Vagina (tissue), 2 donors: ENCODE measurements at regions not wholly inside any gene's neighbourhood (a gene's known extent, or its start where the extent isn't known, plus 50 kb on each side); places are given as distances from the start of the nearest gene placed in this dataset.
"Not testable (repeated sequence)": the region's sequence is repeated elsewhere in the genome, so short reads cannot be mapped to it uniquely, and the experiment has no call there.

ENCODE experiments used
- DNase-seq, 2 donors: peaks; one replicate each; pipeline ENCODE4 v3.0.0-alpha.2; 2017; ENCODE audit errors: extremely low spot score in 2 of 2
- H3K27ac ChIP-seq: fragments of 200-600 bp; sonication (generic); one replicate; pipeline ENCODE4 v1.5.1; 2019
- H3K27me3 ChIP-seq: fragments of 200-600 bp; sonication (generic); one replicate; pipeline ENCODE4 v1.5.1; 2019
- H3K36me3 ChIP-seq, 2 donors: fragments of 200-600 bp; sonication (generic); one replicate each; pipeline ENCODE4 v1.5.1; 2017 to 2019
- H3K4me1 ChIP-seq: fragments of 200-600 bp; sonication (generic); one replicate; pipeline ENCODE4 v1.5.1; 2019
- H3K4me3 ChIP-seq, 2 donors: fragments of 200-600 bp; sonication (generic); 1 replicate in 1 of 2; 2 replicates in 1 of 2; pipeline ENCODE4 v1.5.1; 2016 to 2019
- H3K9me3 ChIP-seq: fragments of 200-600 bp; sonication (generic); one replicate; pipeline ENCODE4 v1.5.1; 2019
- POLR2A ChIP-seq, 2 donors: fragments of 450-650 bp; IDR thresholded peaks; one replicate each; pipeline ENCODE4 v1.6.1; 2017; ENCODE audit warnings: antibody characterized with exemption in 2 of 2, mild to moderate bottlenecking in 2 of 2, moderate library complexity in 2 of 2
- POLR2AphosphoS5 ChIP-seq, 2 donors: sonication (generic); formaldehyde crosslinking; IDR thresholded peaks; one replicate each; pipeline ENCODE4 v1.9.0; 2017; ENCODE audit warnings: antibody characterized with exemption in 2 of 2, mild to moderate bottlenecking in 2 of 2, low read depth in 1 of 2; ENCODE audit not compliant: insufficient read depth in 1 of 2
- intact Hi-C: fragments of 100-400 bp; cut with DNase I; formaldehyde crosslinking; loops from one replicate; pipeline ENCODE4 v1.15.1; 2023
- TF ChIP-seq, protein P1 (sequence below), 3 experiments: fragments of 450-650 bp in 2 of 3; fragments of 200-600 bp in 1 of 3; sonication (generic) in 1 of 3; IDR thresholded peaks; one replicate each; pipeline ENCODE4 v1.5.1; 2017 to 2019; ENCODE audit warnings: antibody characterized with exemption in 3 of 3, mild to moderate bottlenecking in 2 of 3, moderate library complexity in 2 of 3

DNA sequence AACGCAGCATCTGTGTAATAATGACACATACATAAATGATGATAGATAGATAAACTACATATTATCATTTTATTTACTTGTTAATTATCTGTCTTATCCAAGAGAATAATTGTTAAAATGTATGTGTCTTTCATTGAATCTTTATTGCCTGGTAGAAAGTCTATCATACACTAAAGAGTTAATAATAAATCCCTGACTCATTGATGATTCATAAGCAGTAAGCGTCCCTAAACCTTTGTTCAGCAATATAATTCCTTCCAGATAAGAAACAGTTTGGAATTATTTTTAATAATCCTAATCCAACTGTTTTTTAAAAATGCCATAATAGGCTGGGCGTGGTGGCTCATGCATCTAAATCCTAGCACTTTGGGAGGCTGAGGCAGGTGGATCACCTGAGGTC, 655.6 kb upstream of the CNTN5 start:
- no peak overlapping the region for H3K4me3 ChIP-seq

DNA sequence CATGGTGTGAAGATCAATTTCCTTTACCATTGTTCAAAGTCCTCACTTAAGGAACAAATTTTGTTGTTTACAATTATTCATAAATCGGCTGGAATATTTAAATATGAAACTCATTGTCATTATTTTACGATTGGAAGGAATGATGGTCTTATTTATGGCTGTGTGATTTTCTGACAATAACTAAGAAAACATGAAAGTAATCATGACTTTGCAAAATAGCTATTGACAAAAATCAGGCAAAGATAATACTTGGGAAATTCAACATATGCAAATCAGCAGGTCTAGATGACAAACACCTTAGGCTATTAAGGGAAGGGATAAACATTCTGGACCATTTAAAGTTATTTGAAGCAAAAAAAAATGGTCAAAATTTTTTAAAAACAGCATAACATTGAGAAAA, 654.8 kb upstream of the CNTN5 start:
- no peaks in the 10 kb centered on the region for H3K27me3 ChIP-seq
- TF ChIP-seq, protein P1, sequence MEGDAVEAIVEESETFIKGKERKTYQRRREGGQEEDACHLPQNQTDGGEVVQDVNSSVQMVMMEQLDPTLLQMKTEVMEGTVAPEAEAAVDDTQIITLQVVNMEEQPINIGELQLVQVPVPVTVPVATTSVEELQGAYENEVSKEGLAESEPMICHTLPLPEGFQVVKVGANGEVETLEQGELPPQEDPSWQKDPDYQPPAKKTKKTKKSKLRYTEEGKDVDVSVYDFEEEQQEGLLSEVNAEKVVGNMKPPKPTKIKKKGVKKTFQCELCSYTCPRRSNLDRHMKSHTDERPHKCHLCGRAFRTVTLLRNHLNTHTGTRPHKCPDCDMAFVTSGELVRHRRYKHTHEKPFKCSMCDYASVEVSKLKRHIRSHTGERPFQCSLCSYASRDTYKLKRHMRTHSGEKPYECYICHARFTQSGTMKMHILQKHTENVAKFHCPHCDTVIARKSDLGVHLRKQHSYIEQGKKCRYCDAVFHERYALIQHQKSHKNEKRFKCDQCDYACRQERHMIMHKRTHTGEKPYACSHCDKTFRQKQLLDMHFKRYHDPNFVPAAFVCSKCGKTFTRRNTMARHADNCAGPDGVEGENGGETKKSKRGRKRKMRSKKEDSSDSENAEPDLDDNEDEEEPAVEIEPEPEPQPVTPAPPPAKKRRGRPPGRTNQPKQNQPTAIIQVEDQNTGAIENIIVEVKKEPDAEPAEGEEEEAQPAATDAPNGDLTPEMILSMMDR (IDR thresholded peaks at IDR 0.05): no peak
- TF ChIP-seq POLR2A (IDR thresholded peaks at IDR 0.05) (no peak), POLR2AphosphoS5 (IDR thresholded peaks at IDR 0.05; ENCODE audit: insufficient read depth in 1 of 2, low read depth in 1 of 2) (no peak)
- no peak overlapping the region for H3K27ac ChIP-seq
- H3K4me1 ChIP-seq: no peaks in the 10 kb centered on the region
- no peak overlapping the region for H3K4me3 ChIP-seq
- DNase-seq: no peak
- intact Hi-C loops: no loop called here
- H3K9me3 ChIP-seq: no peaks in the 10 kb centered on the region
- no peaks in the 10 kb centered on the region for H3K36me3 ChIP-seq

More for the DNA sequence above, 655.6 kb upstream of the CNTN5 start:
- Histone ChIP-seq H3K27me3 (no peaks in the 10 kb centered on the region), H3K9me3 (no peaks in the 10 kb centered on the region), H3K4me1 (no peaks in the 10 kb centered on the region), H3K27ac (no peak overlapping the region), H3K36me3 (no peaks in the 10 kb centered on the region)
- intact Hi-C loops: no loop called here
- TF ChIP-seq, protein P1 (IDR thresholded peaks at IDR 0.05): no peak
- TF ChIP-seq POLR2A (IDR thresholded peaks at IDR 0.05) (no peak), POLR2AphosphoS5 (IDR thresholded peaks at IDR 0.05; ENCODE audit: insufficient read depth in 1 of 2, low read depth in 1 of 2) (no peak)
- DNase-seq: no peak

DNA sequence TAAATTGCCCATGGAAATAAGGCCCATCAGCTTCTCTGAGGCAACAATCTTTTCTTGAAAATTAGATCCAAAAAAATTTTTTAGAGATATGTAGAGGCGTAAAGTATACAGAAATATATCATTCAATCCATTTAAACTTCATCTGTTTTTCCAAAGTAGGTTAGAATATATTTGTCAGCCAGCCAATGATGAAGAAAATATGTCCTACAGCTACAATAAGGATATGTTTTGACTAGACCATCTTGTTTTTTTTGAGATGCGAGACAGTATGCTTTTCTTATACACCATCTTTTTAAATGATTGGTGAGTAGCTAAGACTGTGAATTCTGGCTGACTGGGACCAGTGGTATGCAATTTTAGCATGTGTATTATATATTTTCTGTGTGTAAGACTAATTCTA, 630.4 kb upstream of the CNTN5 start:
- Histone ChIP-seq H3K4me1 (no peaks in the 10 kb centered on the region), H3K36me3 (no peaks in the 10 kb centered on the region), H3K9me3 (no peaks in the 10 kb centered on the region), H3K27ac (no peak overlapping the region), H3K27me3 (no peaks in the 10 kb centered on the region), H3K4me3 (no peak overlapping the region)
- TF ChIP-seq POLR2A (IDR thresholded peaks at IDR 0.05) (no peak), POLR2AphosphoS5 (IDR thresholded peaks at IDR 0.05; ENCODE audit: insufficient read depth in 1 of 2, low read depth in 1 of 2) (no peak)
- TF ChIP-seq, protein P1 (IDR thresholded peaks at IDR 0.05): no peak
- intact Hi-C loops: no loop called here
- DNase-seq: no peak

DNA sequence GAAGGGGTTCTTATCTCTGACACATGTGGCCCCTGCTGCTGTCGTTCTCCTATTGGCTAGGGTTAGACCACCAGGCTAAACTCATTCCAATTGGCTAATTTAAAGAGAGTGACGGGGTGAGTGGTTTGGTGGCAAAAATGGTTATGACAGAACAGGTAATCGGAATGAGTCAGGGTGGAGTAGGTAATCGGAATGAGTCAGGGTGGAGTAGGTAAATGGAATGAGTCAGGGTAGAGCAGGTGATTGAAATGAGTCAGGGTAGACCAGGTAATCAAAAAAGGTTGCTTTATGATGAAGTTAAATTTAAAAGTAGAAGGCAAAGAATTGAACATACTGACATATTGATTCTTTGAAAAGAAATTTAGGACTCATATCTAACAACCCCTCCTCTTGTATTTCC, 626.2 kb upstream of the CNTN5 start:
- DNase-seq, H3K27ac ChIP-seq, H3K9me3 ChIP-seq, H3K4me3 ChIP-seq, intact Hi-C loops, H3K4me1 ChIP-seq, H3K36me3 ChIP-seq, H3K27me3 ChIP-seq: not testable (repeated sequence)

DNA sequence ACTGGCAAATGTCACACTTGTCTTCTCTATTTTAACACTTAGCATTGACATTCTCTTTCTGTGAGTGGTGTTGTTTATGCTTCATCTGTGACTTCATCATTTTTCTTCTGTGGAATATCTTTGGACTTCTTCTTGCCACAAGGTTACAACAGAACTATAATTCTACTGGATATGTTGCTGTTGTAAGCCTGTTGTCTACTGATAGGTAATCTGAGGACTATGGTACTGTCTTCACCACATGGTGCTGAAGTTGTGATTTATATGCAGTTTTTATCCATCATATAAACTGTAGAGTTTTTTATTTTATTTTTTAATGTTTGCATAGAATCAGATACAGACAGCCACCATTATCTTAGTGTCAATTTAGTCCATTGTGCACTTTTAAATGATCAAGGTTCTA, 622.2 kb upstream of the CNTN5 start:
- H3K27me3 ChIP-seq: no peaks in the 10 kb centered on the region
- TF ChIP-seq POLR2A (IDR thresholded peaks at IDR 0.05): no peak
- TF ChIP-seq, protein P1 (IDR thresholded peaks at IDR 0.05): no peak
- TF ChIP-seq POLR2AphosphoS5 (IDR thresholded peaks at IDR 0.05; ENCODE audit: insufficient read depth in 1 of 2, low read depth in 1 of 2): no peak
- no peak overlapping the region for H3K27ac ChIP-seq
- H3K9me3 ChIP-seq: no peaks in the 10 kb centered on the region
- DNase-seq: no peak
- H3K36me3 ChIP-seq: no peaks in the 10 kb centered on the region
- no peak overlapping the region for H3K4me3 ChIP-seq
- intact Hi-C loops: no loop called here
- no peaks in the 10 kb centered on the region for H3K4me1 ChIP-seq

DNA sequence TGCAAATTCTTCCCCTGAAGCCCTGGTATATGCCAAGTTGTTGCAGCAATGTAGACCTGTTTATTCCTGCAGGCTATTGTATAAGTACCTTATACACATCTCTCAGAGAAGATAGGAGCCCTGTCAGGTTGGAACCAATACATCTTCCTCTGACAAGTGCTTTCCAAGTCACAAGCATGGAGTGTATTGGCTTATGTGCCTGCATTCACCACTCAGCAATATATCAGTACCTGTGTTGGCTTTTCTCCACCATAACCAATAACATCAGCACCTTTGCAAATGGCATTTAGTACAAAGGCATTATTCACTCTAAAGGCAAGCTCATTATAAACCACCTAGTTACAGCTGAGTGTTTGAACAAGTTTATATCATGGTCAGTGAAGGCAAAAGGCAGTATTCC, 611.7 kb upstream of the CNTN5 start:
- H3K4me1 ChIP-seq: no peaks in the 10 kb centered on the region
- no peak overlapping the region for H3K4me3 ChIP-seq
- no peaks in the 10 kb centered on the region for H3K9me3 ChIP-seq
- DNase-seq: no peak
- no peak for TF ChIP-seq POLR2A (IDR thresholded peaks at IDR 0.05)
- TF ChIP-seq, protein P1 (IDR thresholded peaks at IDR 0.05): no peak
- no peak for TF ChIP-seq POLR2AphosphoS5 (IDR thresholded peaks at IDR 0.05; ENCODE audit: insufficient read depth in 1 of 2, low read depth in 1 of 2)
- H3K36me3 ChIP-seq: no peaks in the 10 kb centered on the region
- no peak overlapping the region for H3K27ac ChIP-seq
- no peaks in the 10 kb centered on the region for H3K27me3 ChIP-seq
- intact Hi-C loops: no loop called here
